ENCODE measurements at regions not wholly inside any gene's neighbourhood (a gene's known extent, or its start where the extent isn't known, plus 50 kb on each side); places are given as distances from the start of the nearest gene placed in this dataset.

DNA sequence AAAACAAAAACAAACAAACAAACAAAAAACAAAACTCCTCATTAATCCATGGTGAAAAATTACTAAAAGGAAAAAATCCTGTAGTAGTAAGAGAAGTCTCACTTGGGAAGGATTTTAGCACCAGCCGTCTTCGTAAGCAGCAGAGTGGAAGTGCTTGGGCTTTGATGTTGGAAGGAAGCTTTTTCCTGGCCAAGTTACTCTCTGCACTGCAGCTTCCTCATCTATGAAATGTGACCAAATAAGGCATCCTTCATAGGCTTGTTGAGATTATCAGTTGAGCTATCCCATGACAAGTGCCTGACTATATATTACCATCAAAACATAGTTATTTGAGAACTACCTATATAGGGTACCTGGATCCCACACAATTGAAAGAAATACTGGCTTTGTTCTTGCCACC is 436.4 kb upstream of the ONECUT1 start:
- TF ChIP-seq, protein P1, sequence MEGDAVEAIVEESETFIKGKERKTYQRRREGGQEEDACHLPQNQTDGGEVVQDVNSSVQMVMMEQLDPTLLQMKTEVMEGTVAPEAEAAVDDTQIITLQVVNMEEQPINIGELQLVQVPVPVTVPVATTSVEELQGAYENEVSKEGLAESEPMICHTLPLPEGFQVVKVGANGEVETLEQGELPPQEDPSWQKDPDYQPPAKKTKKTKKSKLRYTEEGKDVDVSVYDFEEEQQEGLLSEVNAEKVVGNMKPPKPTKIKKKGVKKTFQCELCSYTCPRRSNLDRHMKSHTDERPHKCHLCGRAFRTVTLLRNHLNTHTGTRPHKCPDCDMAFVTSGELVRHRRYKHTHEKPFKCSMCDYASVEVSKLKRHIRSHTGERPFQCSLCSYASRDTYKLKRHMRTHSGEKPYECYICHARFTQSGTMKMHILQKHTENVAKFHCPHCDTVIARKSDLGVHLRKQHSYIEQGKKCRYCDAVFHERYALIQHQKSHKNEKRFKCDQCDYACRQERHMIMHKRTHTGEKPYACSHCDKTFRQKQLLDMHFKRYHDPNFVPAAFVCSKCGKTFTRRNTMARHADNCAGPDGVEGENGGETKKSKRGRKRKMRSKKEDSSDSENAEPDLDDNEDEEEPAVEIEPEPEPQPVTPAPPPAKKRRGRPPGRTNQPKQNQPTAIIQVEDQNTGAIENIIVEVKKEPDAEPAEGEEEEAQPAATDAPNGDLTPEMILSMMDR (IDR thresholded peaks at IDR 0.05): no peak
- TF ChIP-seq NFIC (IDR thresholded peaks at IDR 0.05; ENCODE audit: borderline replicate concordance) (no peak), POLR2AphosphoS5 (IDR thresholded peaks at IDR 0.05; ENCODE audit: low read depth, low read length) (no peak)

Measured in SK-N-SH (cell line).